Brain microvascular endothelial cell (primary cell): ENCODE measurements at regions not wholly inside any gene's neighbourhood (a gene's known extent, or its start where the extent isn't known, plus 50 kb on each side); places are given as distances from the start of the nearest gene placed in this dataset.

Experiments used
- DNase-seq: peaks from one replicate; pipeline ENCODE4 v3.0.0-alpha.2; 2020
- H3K27ac ChIP-seq: fragments of 250-450 bp; sonication (Bioruptor Pico); 2 replicates; pipeline ENCODE4 v1.5.1; 2020; ENCODE audit warnings: mild to moderate bottlenecking, moderate library complexity
- H3K27me3 ChIP-seq: fragments of 250-450 bp; sonication (Bioruptor Pico); replicated peaks from 2 replicates; pipeline ENCODE4 v1.5.1; 2020; ENCODE audit warnings: mild to moderate bottlenecking
- H3K36me3 ChIP-seq: fragments of 250-450 bp; sonication (Bioruptor Pico); replicated peaks from 2 replicates; pipeline ENCODE4 v1.5.1; 2020; ENCODE audit warnings: mild to moderate bottlenecking
- H3K4me3 ChIP-seq: 2 replicates; pipeline ENCODE4 v1.5.1; 2011; ENCODE audit warnings: low read depth, mild to moderate bottlenecking, control low read depth, low read length, moderate library complexity
- CTCF ChIP-seq: IDR thresholded peaks from 2 replicates; pipeline ENCODE4 v1.5.1; 2011; ENCODE audit warnings: low read depth, mild to moderate bottlenecking, moderate library complexity, low read length, control low read depth, inconsistent platforms; ENCODE audit errors: missing control alignments
- in situ Hi-C: cut with HindIII; loops from 2 replicates; pipeline ENCODE4 v1.10.0; 2017; ENCODE audit warnings: low sequenced_read_pairs, low pct_ligation_motif_present

GRCh38 chr14:46596236-46596635, 55.3 kb downstream of the RPL10L start:
- Histone ChIP-seq H3K27me3 (no peaks in the 10 kb centered on the region), H3K27ac (no peak overlapping the region), H3K36me3 (no peaks in the 10 kb centered on the region), H3K4me3 (no peak overlapping the region)
- TF ChIP-seq CTCF, result no peak
- DNase-seq, result peak; percentile 7
- in situ Hi-C loops, result no loop called here

- in situ Hi-C loops, result no loop called here
These were observed 68.8 kb downstream of the RPL10L start for GRCh38 chr14:46582826-46583225.

GRCh38 chr14:46581036-46581671, 70.4 kb downstream of the RPL10L start:
- DNase-seq, result peak; percentile 37
- peak; percentile 79 for TF ChIP-seq CTCF

More at GRCh38 chr14:46582826-46583225, 68.8 kb downstream of the RPL10L start:
- no peak for DNase-seq
- Histone ChIP-seq H3K27ac (no peak overlapping the region), H3K4me3 (no peak overlapping the region), H3K36me3 (no peaks in the 10 kb centered on the region), H3K27me3 (no peaks in the 10 kb centered on the region)
- no peak for TF ChIP-seq CTCF

GRCh38 chr14:46574978-46575375, 76.6 kb downstream of the RPL10L start:
- TF ChIP-seq CTCF, result no peak
- in situ Hi-C loops, result no loop called here
- no peak for DNase-seq
- Histone ChIP-seq H3K27me3 (no peaks in the 10 kb centered on the region), H3K4me3 (no peak overlapping the region), H3K27ac (peak overlapping the region; percentile 83), H3K36me3 (no peaks in the 10 kb centered on the region)

More at GRCh38 chr14:46581036-46581671, 70.4 kb downstream of the RPL10L start:
- H3K36me3 ChIP-seq, result no peaks in the 10 kb centered on the region
- in situ Hi-C loops, result no loop called here
- H3K27ac ChIP-seq, result no peak overlapping the region
- no peak overlapping the region for H3K4me3 ChIP-seq
- H3K27me3 ChIP-seq, result no peaks in the 10 kb centered on the region

GRCh38 chr14:46574221-46574977, 77.2 kb downstream of the RPL10L start:
- Histone ChIP-seq H3K4me3 (peak overlapping the region; percentile 15), H3K27ac (peak overlapping the region; percentile 83), H3K36me3 (no peaks in the 10 kb centered on the region), H3K27me3 (no peaks in the 10 kb centered on the region)
- peak; percentile 79 for DNase-seq
- in situ Hi-C loops, result no loop called here
- TF ChIP-seq CTCF, result no peak
